Femur (tissue), 1 donor: ENCODE measurements at regions not wholly inside any gene's neighbourhood (a gene's known extent, or its start where the extent isn't known, plus 50 kb on each side); places are given as distances from the start of the nearest gene placed in this dataset.
"Not testable (repeated sequence)": the region's sequence is repeated elsewhere in the genome, so short reads cannot be mapped to it uniquely, and the experiment has no call there.

Source experiments
- DNase-seq: peaks from one replicate; pipeline ENCODE4 v3.0.0-alpha.2; 2017

DNA sequence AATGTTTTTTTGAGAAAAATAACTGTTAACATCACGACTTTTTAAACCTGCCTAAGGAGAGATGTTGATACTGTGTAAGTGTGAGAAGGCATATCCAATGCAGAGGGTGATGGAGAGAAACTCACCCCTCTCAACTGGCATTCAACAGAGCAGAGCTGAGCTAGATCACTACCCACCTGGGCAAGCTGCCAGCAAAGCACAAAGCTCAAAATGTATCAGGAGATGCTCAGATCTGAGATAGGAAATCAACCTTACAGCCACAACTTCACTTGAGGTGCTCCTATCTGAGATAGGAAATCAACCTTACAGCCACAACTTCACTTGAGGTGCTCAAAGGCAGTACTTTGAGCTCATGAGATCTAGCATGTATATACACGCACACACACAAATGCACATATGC lies 151.5 kb upstream of the PDE1C start:
- no peak for DNase-seq

DNA sequence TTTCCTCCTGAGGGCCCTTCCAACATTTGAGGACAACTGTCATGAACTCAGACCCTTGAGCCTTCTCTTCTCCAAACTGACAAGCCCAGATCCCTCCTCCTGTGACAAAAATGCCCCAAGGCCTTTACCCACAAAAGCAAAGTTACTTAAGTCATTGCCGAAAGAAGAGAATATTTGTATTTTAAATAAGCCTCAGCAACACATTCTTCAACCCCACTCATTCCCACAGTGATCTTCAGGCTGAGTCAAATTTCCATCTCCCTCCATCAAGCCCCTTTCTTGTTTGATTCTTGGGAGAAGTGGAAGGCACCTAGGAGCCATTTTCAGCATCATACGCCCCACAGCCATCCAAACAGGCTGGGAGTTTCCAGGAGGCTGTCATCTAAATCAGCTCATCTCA lies 150.8 kb upstream of the PDE1C start:
- no peak for DNase-seq

DNA sequence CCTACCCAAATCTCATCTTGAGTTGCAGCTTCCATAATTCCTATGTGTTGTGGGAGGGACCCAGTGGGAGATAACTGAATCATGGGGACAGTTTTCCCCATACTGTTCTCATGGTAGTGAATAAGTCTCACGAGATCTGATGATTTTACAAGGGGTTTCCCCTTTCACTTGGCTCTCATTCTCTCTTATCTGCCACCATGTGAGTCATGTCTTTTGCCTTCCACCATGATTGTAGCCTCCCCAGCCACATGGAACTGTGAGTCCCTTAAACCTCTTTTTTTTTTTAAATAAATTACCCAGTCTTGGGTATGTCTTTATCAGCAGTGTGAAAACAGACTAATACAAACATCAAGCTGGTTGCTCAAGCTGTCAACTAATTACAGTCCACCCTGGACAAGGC lies 149.6 kb upstream of the PDE1C start:
- not testable (repeated sequence) for DNase-seq

DNA sequence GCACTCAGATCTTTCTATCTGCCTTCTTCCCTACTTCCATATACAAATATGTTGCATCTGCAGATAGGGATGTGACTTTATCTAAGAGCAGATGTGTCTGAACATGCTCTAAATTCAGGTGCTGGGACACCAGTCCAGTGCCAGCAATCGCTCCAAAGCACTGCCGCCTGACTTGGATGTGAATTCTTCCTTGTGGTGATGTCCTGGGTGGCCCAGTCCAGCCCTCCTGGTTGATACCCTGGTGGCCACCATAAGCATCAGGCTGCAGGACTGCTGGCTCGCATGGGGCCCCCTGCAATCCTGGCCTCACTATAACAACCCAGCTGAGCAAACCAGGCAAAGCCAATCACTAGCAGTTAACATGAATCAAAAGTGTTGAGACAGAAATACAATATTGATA lies 149.2 kb upstream of the PDE1C start:
- DNase-seq = no peak

DNA sequence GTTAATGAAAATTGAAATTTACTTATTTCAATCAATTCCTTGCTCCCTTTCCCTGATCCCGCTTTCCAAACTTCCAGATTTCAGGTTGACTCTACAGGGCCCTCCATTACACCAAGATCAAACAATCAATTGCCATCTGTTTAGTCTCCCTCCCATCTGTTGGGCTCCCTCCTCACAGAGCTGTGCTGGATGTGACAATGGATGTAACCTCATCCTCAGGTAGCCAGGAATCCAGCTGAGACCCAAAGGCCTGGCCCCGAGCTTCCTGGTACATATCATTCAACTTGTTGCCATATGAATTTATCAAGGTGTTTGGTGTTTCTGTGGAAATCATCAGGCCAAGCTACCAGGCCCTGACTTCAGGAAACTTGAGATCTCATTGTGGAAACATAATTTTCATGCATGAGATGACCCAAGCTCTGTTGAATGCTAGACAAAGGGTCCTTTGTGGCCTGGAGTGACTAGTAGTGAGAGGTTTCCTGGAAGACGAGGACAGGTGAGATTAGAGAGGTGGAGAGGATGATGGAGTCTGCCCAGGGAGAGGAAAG lies 148.6 kb upstream of the PDE1C start:
- DNase-seq = no peak

DNA sequence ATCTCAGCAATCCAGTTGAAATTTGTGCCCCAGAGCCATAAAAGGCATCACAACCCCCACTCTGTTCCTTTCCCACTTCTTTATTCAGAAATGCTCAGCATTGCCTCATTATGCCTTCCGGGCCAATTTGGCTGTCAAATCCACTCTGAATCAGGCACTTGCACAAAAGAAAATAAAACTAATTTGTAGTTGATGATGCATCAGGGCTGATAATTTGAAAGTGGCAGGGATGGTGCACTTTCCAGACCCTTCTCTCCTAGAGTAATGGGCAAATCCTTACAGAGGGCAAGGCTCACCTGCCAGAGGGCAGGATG lies 147.9 kb upstream of the PDE1C start:
- DNase-seq = no peak

DNA sequence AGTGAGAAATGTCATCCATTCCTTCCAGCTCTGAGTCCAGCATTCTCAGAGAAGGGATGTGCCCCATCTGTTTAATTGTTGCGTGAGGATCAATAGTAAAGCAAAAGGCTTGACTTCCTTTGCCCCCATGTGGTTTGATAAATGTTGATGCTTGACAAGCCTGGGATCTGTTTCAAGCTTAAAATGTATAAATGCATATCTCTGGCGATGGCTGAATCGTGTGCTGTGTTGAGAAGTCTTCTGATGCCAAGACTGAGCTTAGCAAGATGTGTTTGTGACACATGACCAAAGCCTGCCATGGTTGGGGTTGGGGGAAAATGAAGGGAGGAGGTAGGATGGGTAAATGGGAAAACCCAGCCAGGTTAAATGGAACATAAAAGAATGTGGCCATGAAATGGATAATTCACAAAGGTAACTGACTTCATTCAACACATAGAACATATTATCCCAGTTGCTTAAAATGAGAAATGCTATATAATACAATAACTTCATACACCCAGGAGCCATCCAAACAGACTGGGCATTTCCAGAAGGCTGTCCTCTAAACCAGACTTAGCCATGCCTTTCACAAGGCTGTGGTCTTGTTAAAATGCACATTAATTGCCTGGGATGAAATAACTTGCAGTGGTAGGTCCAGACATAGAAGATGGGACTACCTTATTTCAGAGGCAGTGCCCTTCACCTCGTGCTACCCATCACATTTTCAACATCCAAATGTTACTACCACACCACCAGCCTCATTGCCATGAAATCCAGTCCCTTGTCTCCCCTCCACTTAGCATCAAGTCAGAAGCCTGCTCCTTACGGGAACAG lies 147.3 kb upstream of the PDE1C start:
- no peak for DNase-seq

DNA sequence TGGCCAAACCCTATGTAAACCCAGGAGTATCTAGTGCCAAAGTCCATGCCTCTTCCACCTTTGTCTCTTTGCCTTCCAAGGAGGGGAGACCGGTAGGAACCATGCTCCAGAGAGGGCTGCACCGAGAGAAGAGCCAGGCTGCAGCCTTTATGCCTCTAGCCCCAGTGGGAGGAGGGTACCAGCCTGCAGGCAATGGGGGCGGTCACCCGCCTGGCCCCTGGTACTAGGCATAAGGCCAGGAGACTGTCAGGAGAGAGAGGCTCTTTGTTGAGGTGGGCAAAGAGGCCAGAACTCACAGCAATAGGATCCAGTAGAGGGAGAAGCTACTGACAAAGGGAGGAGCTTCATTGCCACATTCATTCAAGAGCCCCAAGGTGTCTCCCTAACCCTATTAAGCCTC lies 146.6 kb upstream of the PDE1C start:
- DNase-seq = no peak

DNA sequence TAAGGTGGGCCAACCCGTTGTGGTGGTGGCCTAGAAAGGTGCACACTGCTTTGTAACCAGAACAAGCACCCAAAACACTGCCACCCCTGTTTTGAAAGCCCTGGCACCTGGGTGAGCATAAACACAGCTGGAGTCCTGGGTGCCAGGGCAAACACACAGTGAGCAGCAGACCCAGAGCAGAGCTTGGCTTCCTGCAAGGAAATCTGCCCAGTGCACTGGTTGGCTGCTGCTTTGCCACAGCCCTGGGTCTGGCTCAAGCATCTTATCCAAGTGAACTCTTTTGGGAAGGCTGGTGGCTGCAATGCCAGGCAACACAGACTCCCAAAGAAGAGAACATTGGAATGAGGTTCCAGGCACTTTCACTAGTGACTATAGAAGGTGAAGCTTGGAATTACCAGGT lies 145.5 kb upstream of the PDE1C start:
- no peak for DNase-seq

DNA sequence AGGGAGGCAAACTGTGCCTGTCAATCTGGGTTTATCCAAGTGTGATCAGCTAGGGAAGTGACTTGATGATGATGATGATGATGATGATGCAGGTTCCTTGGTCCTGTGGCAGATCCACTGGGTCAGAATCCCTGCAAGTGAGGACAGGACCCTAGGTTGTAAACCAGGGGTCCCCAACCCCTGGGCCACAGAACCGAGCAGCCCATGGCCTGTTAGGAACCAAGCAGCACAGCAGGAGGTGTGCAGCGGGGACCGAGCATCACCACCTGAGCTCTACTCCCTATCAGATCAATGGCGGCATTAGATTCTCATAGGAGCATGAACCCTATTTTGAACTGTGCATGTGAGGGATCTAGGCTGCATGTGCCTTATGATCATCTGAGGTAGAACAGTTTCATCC lies 144.7 kb upstream of the PDE1C start:
- DNase-seq = no peak

DNA sequence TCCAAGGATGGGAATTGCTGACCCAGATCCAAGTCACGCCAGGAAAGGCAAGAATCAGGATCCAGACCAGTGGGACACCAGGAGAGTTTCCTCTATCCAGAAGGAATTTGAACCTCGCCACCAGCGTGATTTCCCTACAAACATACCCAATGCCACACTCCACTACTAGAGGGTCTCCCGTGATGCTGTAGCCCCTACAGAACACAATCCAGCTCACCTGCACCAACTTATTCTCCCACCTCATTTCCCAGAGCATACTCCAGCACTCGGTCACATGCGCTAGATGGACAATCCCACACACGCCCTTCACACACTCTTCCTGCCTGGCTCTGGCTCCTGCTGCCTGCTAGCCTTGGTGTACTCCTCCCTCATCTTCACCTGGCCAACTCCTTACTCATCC lies 142.1 kb upstream of the PDE1C start:
- DNase-seq = no peak

DNA sequence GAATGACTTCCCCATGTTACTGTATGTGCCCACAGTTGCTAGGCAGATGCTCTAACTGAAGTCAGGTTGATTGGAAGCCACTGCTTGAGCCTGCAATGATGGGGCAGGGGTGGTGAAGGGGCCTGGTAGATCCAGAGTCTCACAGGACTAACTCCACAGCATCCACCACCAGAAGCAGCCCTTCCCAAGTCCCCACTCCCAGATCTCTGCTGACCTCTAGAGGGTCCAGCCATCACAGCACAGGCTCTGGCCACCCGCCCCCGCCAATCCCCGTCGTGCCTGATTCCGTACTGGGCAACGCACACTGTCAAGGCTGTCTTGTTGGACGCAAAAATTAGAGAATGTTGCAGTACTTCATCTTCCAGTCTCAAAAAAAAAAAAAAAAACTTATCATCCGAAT lies 136.8 kb upstream of the PDE1C start:
- DNase-seq = no peak

DNA sequence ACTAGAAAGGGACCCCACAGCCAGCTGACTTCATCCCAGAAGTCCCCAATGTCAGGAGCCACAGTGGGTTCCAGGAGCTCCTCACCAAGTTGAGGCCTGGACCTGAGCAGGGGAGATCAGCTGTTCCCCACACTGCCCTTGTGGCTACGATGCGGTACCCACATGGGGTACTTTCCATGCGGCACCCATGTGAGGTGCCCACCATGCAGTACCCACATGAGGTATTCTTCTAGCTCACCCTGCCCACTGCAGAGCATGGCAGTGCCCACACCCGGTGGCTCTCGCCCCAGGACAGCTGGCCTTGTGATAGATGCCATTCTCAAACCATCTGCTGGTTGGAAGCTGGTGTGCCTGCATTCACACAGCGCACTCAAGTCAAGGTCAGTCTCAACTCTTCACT lies 136.3 kb upstream of the PDE1C start:
- DNase-seq = no peak

DNA sequence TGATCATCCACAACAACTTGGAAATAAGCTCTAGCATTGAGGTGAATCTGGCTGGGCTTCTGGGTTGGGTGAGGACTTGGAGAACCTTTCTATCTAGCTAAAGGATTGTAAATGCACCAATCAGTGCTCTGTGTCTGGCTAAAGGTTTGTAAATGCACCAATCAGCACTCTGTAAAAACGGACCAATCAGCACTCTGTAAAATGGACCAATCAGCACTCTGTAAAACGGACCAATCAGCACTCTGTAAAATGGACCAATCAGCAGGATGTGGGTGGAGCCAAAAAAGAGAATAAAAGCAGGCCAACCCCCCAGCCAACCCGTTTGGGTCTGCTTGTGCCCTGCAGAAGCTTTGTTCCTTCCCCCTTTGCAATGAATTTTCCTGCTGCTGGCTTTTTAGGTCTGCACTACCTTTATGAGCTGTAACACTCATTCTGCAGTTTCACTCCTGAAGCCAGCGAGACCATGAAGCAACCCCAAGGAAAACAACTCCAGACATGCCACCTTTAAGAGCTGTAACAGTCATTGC lies 135.2 kb upstream of the PDE1C start:
- not testable (repeated sequence) for DNase-seq

DNA sequence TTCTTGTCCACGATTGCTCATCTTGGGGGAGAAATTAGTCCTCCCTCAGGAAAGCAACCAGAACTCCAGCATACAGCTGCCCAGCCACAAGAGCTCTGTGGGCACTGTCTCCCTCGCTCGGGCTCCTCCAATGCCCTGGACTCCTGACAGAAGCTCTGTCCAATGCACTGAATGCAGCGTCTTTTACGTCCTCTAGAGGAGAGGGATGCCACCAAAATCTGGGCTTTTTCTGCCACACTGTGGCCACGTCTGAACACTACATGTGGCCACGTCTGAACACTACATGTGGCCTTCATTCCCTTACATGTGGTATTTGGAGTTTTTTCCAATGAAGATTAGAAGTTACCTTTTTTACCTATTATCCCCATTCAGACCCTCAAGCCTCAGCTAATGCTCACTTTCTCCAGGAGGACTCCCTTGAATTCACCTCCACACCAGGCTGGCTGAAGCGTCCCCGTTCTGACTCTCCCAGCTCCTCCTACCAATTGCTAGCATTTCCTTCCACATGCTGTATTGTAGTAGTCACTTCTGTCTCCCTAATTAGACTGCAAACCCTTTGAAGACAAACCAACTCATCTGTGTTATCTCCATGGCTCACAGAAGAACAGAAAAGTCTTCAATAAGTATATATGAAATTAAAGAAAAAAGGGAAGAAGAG lies 134.3 kb upstream of the PDE1C start:
- DNase-seq = peak; percentile 76

DNA sequence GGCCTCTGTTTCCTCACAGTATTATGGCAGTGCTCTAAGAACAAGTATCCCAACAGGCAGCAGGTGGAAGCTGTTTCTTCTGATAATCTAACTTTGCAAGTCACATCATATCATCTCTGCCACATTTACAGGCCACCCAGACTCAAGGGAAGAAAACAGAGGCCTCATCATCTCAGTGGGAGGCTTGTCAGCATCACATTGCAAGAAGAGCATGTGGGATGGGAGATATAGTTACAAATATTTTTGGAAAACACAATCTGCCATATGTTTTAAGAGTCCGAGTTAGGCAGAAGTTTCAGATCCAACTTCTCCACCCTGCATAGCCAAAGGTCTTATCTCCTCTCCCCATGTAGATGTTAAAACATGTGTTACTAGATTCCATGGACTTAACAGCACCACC lies 130.4 kb upstream of the PDE1C start:
- DNase-seq = no peak

DNA sequence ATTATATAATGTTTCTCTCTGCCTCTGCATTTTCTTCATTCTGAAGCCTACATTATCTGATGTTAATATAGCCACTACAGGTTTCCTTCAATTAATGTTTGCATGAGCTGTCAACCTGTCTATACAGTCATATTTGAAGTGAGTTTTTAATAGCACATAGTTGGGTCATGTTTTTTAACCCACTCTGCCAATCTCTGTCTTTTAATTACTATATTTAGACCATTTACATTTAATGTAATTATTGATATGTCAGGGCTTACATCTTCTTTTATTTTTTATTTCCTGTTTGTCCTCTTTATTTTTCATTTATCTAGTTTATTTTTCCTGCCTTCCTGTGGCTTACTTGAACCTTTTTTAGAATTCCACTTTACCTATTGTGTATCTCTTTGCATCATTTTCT lies 124.3 kb upstream of the PDE1C start:
- DNase-seq = no peak

DNA sequence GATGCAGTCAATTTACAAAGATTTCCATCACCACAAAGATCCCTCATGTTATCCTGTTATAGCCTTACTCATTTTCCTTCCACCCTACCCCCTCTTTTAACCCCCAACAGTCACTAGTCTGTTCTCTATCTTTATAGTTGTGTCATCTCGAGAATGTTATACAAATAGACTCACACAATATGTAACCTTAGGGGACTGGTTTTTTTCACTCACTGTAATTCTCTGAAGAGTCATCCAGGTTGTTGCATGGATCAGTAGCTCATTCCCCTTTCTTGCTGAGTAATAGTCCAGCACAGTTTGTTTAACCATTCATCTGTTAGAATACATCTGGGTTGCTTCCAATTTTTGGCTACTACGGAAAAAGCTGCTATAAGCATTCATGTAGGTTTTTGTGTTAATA lies 121.1 kb upstream of the PDE1C start:
- DNase-seq = no peak

DNA sequence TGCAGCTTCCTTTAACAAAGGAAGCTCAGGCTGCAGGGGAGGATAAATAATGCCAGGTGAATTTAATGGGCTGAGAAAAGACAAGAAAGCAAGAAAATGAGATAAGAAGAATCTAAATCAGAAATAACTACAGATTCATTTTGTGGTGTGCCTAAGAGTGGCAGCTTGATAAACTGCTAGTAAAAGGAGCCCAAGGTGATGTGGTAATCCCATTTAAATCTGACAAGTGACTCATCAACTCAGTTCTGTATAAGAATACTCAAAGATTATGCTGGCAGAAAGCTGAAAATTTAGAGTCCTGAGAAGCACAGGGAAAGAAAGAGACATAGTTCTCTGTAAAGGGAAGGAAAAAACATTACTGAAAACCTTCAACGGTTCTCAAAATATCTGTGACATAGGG lies 109.4 kb upstream of the PDE1C start:
- no peak for DNase-seq

DNA sequence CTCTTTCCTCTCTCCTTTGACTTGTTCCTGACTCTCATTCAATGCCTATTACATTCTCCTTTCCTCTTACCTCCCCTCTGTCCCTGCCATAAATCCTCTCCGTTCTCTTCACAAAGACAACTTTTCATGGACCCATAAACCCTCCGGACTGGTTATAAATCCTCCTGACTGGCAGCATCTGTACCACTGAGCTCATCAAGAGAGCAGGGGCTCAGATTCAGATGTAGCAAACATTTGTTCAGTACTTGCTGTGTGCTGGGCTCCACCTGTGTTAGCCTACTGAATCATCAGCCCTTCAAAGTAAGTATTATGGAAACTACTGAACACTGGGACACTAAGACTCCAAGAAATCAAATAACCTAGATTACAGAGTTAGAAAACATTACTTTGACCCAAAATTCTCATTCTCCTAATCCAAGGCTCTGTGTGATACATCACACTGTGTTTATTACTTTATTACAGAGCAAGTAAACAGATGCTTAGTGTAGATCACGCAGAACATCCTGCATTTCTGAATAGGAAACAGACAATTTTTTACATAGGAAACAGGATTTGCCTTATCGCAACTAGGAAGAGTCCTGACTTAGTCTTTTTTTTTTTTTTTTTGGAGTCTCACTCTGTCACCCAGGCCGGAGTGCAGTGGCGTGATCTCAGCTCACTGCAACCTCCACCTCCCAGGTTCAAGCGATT lies 108.6 kb upstream of the PDE1C start:
- no peak for DNase-seq

DNA sequence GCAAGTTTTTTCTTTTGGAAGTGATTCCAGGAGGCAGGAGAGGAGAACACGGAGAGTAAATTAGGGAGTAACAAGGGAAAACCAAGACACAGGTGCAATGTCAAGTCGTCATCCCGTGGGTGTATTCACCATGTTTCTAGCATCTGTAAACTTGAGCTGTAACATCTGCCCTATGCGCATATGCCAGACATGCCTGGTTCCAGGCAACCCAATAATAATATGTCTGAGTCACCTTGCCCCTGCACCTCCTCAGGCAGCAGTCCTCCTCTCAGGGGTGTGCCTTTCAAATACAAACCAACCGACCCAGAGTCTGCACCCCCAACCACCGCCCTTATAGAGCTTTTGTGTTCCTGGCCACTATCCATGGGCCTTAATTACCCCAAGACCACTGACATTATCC lies 107.0 kb upstream of the PDE1C start:
- DNase-seq = no peak

DNA sequence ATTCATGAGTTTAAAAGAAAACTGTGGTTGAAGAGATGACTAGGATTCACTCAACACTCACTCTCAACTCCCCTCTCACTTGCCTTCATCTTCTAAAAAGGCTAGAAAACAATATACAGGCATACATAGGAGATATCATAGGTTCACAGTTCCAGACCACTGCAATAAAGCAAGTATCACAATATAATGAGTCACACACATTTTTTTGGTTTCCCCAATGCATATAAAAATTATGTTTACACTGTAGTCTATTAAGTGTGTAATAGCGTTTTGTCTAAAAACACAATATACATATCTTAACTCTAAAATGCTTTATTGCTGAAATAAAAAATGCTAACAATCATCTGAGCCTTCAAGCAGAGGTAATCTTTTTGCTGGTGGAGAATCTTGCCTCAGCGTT lies 104.9 kb upstream of the PDE1C start:
- DNase-seq = no peak

DNA sequence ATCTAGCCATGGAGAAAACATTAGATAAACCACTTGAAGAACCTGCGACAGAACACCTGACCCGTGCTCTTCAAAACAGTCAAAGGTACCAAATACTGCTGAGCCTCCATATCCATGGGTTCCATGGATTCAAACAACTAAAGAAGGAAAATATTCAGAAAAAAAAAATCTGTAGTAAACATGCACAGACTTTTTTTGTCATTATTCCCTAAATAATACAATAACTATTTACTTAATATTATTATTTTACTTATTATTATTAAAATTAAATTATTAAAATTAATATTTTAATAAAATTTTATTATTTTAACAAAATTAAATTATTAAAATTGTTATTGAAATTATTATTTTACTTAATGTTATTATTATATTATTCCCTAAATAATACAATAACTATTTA lies 101.0 kb upstream of the PDE1C start:
- DNase-seq = no peak

DNA sequence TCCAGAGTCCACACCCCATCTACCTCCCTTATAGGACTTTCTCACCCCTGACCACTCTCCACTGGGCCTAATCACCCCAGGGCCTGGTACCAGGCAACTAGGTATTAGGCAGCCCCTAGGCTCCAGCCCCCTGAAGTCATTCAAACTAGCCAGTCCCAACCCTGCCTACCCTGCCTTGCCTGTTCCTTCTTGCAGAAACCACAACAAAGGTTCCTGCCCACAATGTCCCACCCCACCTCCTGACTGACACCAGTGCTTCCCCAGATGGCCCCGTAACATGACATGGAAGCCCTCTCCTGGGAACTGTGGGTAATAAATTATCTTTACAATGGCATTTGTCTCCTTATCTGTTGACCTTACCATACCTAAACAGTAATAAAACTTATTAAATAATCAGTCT lies 100.6 kb upstream of the PDE1C start:
- no peak for DNase-seq
